OCI-LY1 (cell line): ENCODE measurements at regions not wholly inside any gene's neighbourhood (a gene's known extent, or its start where the extent isn't known, plus 50 kb on each side); places are given as distances from the start of the nearest gene placed in this dataset.

Experiments used
- H2AFZ ChIP-seq: fragments of 200-600 bp; sonication (generic), shearing (Covaris generic); 2 replicates; pipeline ENCODE4 v1.6.0; 2014; ENCODE audit warnings: antibody characterized with exemption, mild to moderate bottlenecking, low read length
- H3F3A ChIP-seq: fragments of 200-600 bp; sonication (generic), shearing (Covaris generic); 2 replicates; pipeline ENCODE4 v1.6.0; 2014; ENCODE audit warnings: mild to moderate bottlenecking, antibody characterized with exemption, low read length, moderate library complexity; ENCODE audit not compliant: insufficient read depth
- H3K27ac ChIP-seq: fragments of 200-600 bp; sonication (generic); 2 replicates; pipeline ENCODE4 v1.5.1; 2014; ENCODE audit warnings: low read length, mixed run types, mild to moderate bottlenecking, low read depth; ENCODE audit not compliant: poor library complexity, severe bottlenecking
- H3K27me3 ChIP-seq: fragments of 200-600 bp; sonication (generic); 2 replicates; pipeline ENCODE4 v1.6.0; 2014; ENCODE audit warnings: antibody characterized with exemption, mild to moderate bottlenecking, low read length, moderate library complexity; ENCODE audit not compliant: insufficient read depth
- H3K36me3 ChIP-seq: fragments of 200-600 bp; sonication (generic); 2 replicates; pipeline ENCODE4 v1.6.1; 2014; ENCODE audit warnings: mild to moderate bottlenecking, antibody characterized with exemption, low read length, moderate library complexity, mixed read lengths; ENCODE audit not compliant: insufficient read depth
- H3K4me1 ChIP-seq: fragments of 200-600 bp; sonication (generic); 2 replicates; pipeline ENCODE4 v1.5.1; 2014; ENCODE audit warnings: mild to moderate bottlenecking, low read length, moderate library complexity; ENCODE audit not compliant: insufficient read depth, severe bottlenecking
- H3K4me2 ChIP-seq: fragments of 200-600 bp; sonication (generic), shearing (Covaris generic); 2 replicates; pipeline ENCODE4 v1.6.1; 2014; ENCODE audit warnings: low read length
- H3K4me3 ChIP-seq: fragments of 200-600 bp; sonication (generic); 2 replicates; pipeline ENCODE4 v1.5.1; 2014; ENCODE audit warnings: low read length, low read depth, mild to moderate bottlenecking, mixed read lengths; ENCODE audit not compliant: poor library complexity, severe bottlenecking
- H3K79me2 ChIP-seq: fragments of 200-600 bp; shearing (Covaris generic); 2 replicates; pipeline ENCODE4 v1.6.1; 2016; ENCODE audit warnings: mixed run types, low read length, mixed read lengths; ENCODE audit not compliant: insufficient read depth
- H3K9ac ChIP-seq: fragments of 200-600 bp; sonication (generic), shearing (Covaris generic); 2 replicates; pipeline ENCODE4 v1.6.1; 2014; ENCODE audit warnings: mild to moderate bottlenecking, low read length, mixed read lengths
- H3K9me2 ChIP-seq: fragments of 200-600 bp; sonication (generic), shearing (Covaris generic); 2 replicates; pipeline ENCODE4 v1.6.1; 2014; ENCODE audit warnings: low read depth, mild to moderate bottlenecking, low read length, mixed read lengths
- H3K9me3 ChIP-seq: fragments of 200-600 bp; shearing (Covaris generic); 2 replicates; pipeline ENCODE4 v1.6.1; 2014; ENCODE audit warnings: low read length, mixed read lengths
- H4K20me1 ChIP-seq: fragments of 200-600 bp; sonication (generic), shearing (Covaris generic); 2 replicates; pipeline ENCODE4 v1.6.0; 2016; ENCODE audit warnings: mild to moderate bottlenecking, low read length; ENCODE audit not compliant: insufficient read depth
- EZH2 ChIP-seq: fragments of 200-600 bp; sonication (generic), shearing (Covaris generic); IDR thresholded peaks from 2 replicates; pipeline ENCODE4 v1.8.0; 2017; ENCODE audit warnings: borderline replicate concordance, mixed run types, mild to moderate bottlenecking, antibody characterized with exemption, low read length, moderate library complexity, mixed read lengths
- TF ChIP-seq, protein P1 (sequence below): fragments of 200-600 bp; sonication (generic), shearing (Covaris generic); IDR thresholded peaks from 2 replicates; pipeline ENCODE4 v1.5.1; 2017; ENCODE audit warnings: mild to moderate bottlenecking, antibody characterized with exemption, low read length, moderate library complexity, mixed read lengths

DNA sequence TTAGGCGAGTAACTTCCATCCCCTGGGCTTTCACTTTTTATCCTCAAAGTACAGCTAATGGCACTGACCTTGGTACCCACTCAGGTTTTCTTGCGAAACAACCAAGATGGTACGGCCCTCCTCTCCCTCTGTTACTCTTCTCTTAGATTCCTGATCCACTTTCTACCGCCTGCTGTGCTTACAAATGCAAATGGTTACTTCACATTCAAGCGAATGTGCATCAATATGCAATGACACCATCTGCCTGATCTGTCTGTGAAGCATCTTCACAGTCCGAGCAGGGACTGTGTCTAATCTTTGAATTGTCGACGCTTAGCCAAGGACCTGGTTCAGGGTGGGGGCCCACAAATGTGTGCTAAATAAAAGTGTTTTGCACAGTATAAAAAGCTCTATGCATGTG lies 112.2 kb downstream of the TRIB2 start:
- Histone ChIP-seq H3K4me1 (no peaks in the 10 kb centered on the region), H3K4me3 (no peak overlapping the region), H3K27me3 (no peaks in the 10 kb centered on the region), H3K4me2 (no peak overlapping the region), H3K36me3 (no peaks in the 10 kb centered on the region), H3K9ac (no peak overlapping the region), H3F3A (no peaks in the 10 kb centered on the region), H3K27ac (no peak overlapping the region), H3K79me2 (no peaks in the 10 kb centered on the region), H4K20me1 (no peaks in the 10 kb centered on the region), H3K9me2 (no peaks in the 10 kb centered on the region), H3K9me3 (no peaks in the 10 kb centered on the region), H2AFZ (no peak overlapping the region)
- TF ChIP-seq, protein P1, sequence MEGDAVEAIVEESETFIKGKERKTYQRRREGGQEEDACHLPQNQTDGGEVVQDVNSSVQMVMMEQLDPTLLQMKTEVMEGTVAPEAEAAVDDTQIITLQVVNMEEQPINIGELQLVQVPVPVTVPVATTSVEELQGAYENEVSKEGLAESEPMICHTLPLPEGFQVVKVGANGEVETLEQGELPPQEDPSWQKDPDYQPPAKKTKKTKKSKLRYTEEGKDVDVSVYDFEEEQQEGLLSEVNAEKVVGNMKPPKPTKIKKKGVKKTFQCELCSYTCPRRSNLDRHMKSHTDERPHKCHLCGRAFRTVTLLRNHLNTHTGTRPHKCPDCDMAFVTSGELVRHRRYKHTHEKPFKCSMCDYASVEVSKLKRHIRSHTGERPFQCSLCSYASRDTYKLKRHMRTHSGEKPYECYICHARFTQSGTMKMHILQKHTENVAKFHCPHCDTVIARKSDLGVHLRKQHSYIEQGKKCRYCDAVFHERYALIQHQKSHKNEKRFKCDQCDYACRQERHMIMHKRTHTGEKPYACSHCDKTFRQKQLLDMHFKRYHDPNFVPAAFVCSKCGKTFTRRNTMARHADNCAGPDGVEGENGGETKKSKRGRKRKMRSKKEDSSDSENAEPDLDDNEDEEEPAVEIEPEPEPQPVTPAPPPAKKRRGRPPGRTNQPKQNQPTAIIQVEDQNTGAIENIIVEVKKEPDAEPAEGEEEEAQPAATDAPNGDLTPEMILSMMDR: no peak
- no peak for TF ChIP-seq EZH2

DNA sequence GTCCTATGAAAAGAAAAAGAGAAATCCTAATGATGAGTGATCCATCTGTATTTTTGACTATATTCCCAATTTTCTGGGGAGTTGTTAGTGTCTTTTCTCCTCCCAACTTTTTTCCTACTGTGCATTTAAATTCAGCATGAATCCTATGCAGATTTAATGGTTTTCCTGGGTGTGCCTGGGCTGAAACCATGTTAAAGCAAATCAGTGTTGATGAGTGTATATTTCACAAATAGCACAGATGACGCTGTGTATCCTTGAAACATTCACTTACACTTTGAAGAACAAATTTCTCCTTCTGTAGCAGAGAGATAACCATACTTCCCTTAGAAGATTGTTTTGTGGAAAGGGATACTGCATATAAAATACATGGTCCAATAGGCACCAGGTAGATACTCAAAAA lies 114.3 kb downstream of the TRIB2 start:
- no peaks in the 10 kb centered on the region for H3K79me2 ChIP-seq
- TF ChIP-seq, protein P1: no peak
- TF ChIP-seq EZH2: no peak
- no peaks in the 10 kb centered on the region for H3K27me3 ChIP-seq
- H3K4me2 ChIP-seq: no peak overlapping the region
- no peaks in the 10 kb centered on the region for H3F3A ChIP-seq
- H4K20me1 ChIP-seq: no peaks in the 10 kb centered on the region
- H2AFZ ChIP-seq: no peak overlapping the region
- H3K9ac ChIP-seq: no peak overlapping the region
- no peaks in the 10 kb centered on the region for H3K4me1 ChIP-seq
- H3K9me3 ChIP-seq: no peaks in the 10 kb centered on the region
- no peak overlapping the region for H3K27ac ChIP-seq
- H3K4me3 ChIP-seq: no peak overlapping the region
- no peaks in the 10 kb centered on the region for H3K9me2 ChIP-seq
- no peaks in the 10 kb centered on the region for H3K36me3 ChIP-seq

DNA sequence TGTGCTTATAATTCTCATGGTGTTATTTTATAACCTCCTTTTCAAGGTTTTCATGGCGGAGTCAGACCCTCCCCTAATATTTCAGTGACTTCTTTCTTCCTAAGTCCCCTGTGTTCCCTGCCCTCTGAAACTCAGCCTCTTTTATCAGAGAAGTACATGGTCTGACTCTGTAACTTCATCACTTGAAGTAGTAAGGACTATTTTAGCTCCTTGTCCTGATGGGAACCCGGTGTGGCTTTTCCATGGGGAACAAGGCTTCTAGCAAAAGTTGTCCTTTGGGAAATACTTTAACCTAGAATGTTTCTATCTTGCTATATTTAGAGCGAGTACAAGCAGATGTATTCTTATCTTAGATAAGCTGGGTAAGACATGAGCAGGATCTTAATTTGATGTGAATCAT lies 117.5 kb downstream of the TRIB2 start:
- Histone ChIP-seq H3K9me3 (no peaks in the 10 kb centered on the region), H3K9ac (no peak overlapping the region), H3F3A (no peaks in the 10 kb centered on the region), H3K36me3 (no peaks in the 10 kb centered on the region), H4K20me1 (no peaks in the 10 kb centered on the region), H3K4me3 (no peak overlapping the region), H3K79me2 (no peaks in the 10 kb centered on the region), H3K27me3 (no peaks in the 10 kb centered on the region), H3K4me2 (no peak overlapping the region), H2AFZ (no peak overlapping the region), H3K4me1 (no peaks in the 10 kb centered on the region), H3K9me2 (no peaks in the 10 kb centered on the region), H3K27ac (no peak overlapping the region)
- TF ChIP-seq, protein P1: no peak
- no peak for TF ChIP-seq EZH2
